ENCODE measurements at regions not wholly inside any gene's neighbourhood (a gene's known extent, or its start where the extent isn't known, plus 50 kb on each side); places are given as distances from the start of the nearest gene placed in this dataset.
"Not testable (repeated sequence)": the region's sequence is repeated elsewhere in the genome, so short reads cannot be mapped to it uniquely, and the experiment has no call there.

DNA sequence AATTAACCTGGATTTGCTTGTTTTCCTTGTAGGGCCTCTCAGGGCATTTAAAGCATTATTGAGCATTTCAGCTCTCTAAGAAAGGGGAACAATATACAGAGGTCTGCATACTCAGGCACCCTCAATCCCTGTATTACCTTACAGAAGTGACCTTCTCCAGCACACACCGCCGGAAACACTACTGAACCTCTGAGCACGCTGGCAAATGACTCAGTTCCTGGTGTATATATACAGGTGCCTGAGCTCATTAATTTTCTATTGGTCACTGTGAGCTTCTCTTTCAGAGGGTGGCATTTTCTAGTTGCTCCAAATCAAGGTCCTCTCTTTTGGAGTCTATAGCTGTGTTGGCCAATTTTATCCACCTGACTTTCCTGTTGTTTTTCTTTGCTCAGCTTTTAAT, 85.2 kb upstream of the COPS8 start (continued):
- TF ChIP-seq MAX (IDR thresholded peaks at IDR 0.05; ENCODE audit: low read depth) (no peak), FOXJ3 (CRISPR knock-in tag; IDR thresholded peaks at IDR 0.05) (no peak)

DNA sequence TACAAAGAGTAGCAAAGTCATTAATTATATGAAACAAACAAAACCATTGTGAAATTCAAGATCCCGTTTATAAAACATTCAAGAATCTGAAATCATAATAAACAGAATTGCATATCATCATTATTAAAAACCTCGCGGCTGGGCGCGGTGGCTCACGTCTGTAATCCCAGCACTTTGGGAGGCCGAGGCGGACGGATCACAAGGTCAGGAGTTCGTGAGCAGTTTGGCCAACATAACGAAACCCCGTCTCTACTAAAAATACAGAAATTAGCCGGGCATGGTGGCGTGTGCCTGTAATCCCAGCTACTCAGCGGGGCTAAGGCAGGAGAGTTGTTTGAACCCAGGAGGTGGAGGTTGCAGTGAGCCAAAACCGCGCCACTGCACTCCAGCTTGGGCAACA, 80.3 kb upstream of the COPS8 start:
- DNase-seq; H3K79me2 ChIP-seq (ENCODE audit: insufficient read depth); H3K27me3 ChIP-seq (ENCODE audit: insufficient read depth); H2AFZ ChIP-seq (ENCODE audit: low read depth); H3K4me1 ChIP-seq (ENCODE audit: control insufficient read depth in 1 of 2, insufficient read depth in 2 of 2, low read depth in 1 of 2, low read length in 1 of 2); H3K9me3 ChIP-seq; H3K4me3 ChIP-seq (ENCODE audit: low read depth in 2 of 2, low read length in 1 of 2); H3K4me2 ChIP-seq; H3K9ac ChIP-seq; CTCF ChIA-PET; POLR2A ChIA-PET; H3F3A ChIP-seq (replicated peaks; ENCODE audit: insufficient read depth); H3K9me2 ChIP-seq; H4K20me1 ChIP-seq (ENCODE audit: insufficient read depth); H3K36me3 ChIP-seq (replicated peaks in 1 of 2; ENCODE audit: control insufficient read depth in 1 of 2, insufficient read depth in 2 of 2, low read length in 1 of 2); H3K27ac ChIP-seq (ENCODE audit: low read depth in 2 of 2, low read length in 1 of 2): not testable (repeated sequence)
- WGBS (ENCODE audit: low lambda C conversion rate) = 79% methylated on average over 17 of the region's 17 CpGs

GRCh38 chr2:237011206-237011795, 74.4 kb upstream of the COPS8 start:
- Histone ChIP-seq H4K20me1 (ENCODE audit: insufficient read depth) (no peaks in the 10 kb centered on the region), H3K4me2 (no peak overlapping the region), H3F3A (replicated peaks; ENCODE audit: insufficient read depth) (no peaks in the 10 kb centered on the region), H3K9ac (no peak overlapping the region), H2AFZ (ENCODE audit: low read depth) (no peak overlapping the region), H3K27ac (ENCODE audit: low read depth in 2 of 2, low read length in 1 of 2) (no peak overlapping the region), H3K27me3 (ENCODE audit: insufficient read depth) (no peaks in the 10 kb centered on the region), H3K9me2 (0 out of 2 replicates have a peak, but pooled peaks cover under 1% of the 10 kb centered on the region), H3K79me2 (ENCODE audit: insufficient read depth) (no peaks in the 10 kb centered on the region), H3K4me3 (ENCODE audit: low read depth in 2 of 2, low read length in 1 of 2) (no peak overlapping the region), H3K36me3 (replicated peaks in 1 of 2; ENCODE audit: control insufficient read depth in 1 of 2, insufficient read depth in 2 of 2, low read length in 1 of 2) (no peaks in the 10 kb centered on the region), H3K9me3 (no peaks in the 10 kb centered on the region), H3K4me1 (ENCODE audit: control insufficient read depth in 1 of 2, insufficient read depth in 2 of 2, low read depth in 1 of 2, low read length in 1 of 2) (no peaks in the 10 kb centered on the region)
- 31% methylated on average over 5 of the region's 5 CpGs for WGBS (ENCODE audit: low lambda C conversion rate)
- no peak for TF ChIP-seq FOXM1 (IDR thresholded peaks at IDR 0.05; ENCODE audit: low read depth)
- TF ChIP-seq GABPA (IDR thresholded peaks at IDR 0.05; ENCODE audit: low read depth) = no peak
- TF ChIP-seq SIN3A (IDR thresholded peaks at IDR 0.05; ENCODE audit: borderline replicate concordance, low read depth, low read length) = no peak
- no peak for TF ChIP-seq MEF2A (IDR thresholded peaks at IDR 0.05; ENCODE audit: borderline replicate concordance, low read depth)
- TF ChIP-seq REST (IDR thresholded peaks at IDR 0.05; ENCODE audit: low read depth, low read length) = no peak
- TF ChIP-seq, protein P1, sequence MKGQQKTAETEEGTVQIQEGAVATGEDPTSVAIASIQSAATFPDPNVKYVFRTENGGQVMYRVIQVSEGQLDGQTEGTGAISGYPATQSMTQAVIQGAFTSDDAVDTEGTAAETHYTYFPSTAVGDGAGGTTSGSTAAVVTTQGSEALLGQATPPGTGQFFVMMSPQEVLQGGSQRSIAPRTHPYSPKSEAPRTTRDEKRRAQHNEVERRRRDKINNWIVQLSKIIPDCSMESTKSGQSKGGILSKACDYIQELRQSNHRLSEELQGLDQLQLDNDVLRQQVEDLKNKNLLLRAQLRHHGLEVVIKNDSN (IDR thresholded peaks at IDR 0.05; ENCODE audit: borderline replicate concordance, low read depth) = no peak
- TF ChIP-seq TEAD4 (IDR thresholded peaks at IDR 0.05; ENCODE audit: borderline replicate concordance, insufficient read depth) = no peak
- TF ChIP-seq JUND (IDR thresholded peaks at IDR 0.05) = no peak
- no peak for TF ChIP-seq CHD2 (IDR thresholded peaks at IDR 0.05; ENCODE audit: low read length, partially characterized antibody)
- TF ChIP-seq NRF1 (IDR thresholded peaks at IDR 0.05; ENCODE audit: low read depth, low read length) = no peak
- no peak for TF ChIP-seq SMC3 (IDR thresholded peaks at IDR 0.05; ENCODE audit: low read depth, low read length)
- no peak for TF ChIP-seq RFX5 (IDR thresholded peaks at IDR 0.05; ENCODE audit: low read length)
- no peak for TF ChIP-seq ZBTB33 (IDR thresholded peaks at IDR 0.05; ENCODE audit: borderline replicate concordance, low read depth)
- ChIA-PET POLR2A (no interaction called here), CTCF (no interaction called here)
- DNase-seq = no peak
